ENCODE measurements at regions not wholly inside any gene's neighbourhood (a gene's known extent, or its start where the extent isn't known, plus 50 kb on each side); places are given as distances from the start of the nearest gene placed in this dataset.
"Not testable (repeated sequence)": the region's sequence is repeated elsewhere in the genome, so short reads cannot be mapped to it uniquely, and the experiment has no call there.

GRCh38 chr5:152527358-152528052 lies 122.4 kb upstream of the NMUR2 start:
- DNase-seq (ENCODE audit: low spot score) = no peak

- no peak for DNase-seq (ENCODE audit: low spot score)
These were observed 124.4 kb upstream of the NMUR2 start for GRCh38 chr5:152529440-152529839.

GRCh38 chr5:152532714-152533113 lies 127.6 kb upstream of the NMUR2 start:
- peak; percentile 82 for DNase-seq (ENCODE audit: low spot score)

- DNase-seq (ENCODE audit: low spot score) = no peak
These were observed 129.6 kb upstream of the NMUR2 start for GRCh38 chr5:152534641-152535040.

- no peak for DNase-seq (ENCODE audit: low spot score)
These were observed 137.7 kb upstream of the NMUR2 start for GRCh38 chr5:152542741-152543140.

GRCh38 chr5:152546493-152546892 lies 141.4 kb upstream of the NMUR2 start:
- no peak for DNase-seq (ENCODE audit: low spot score)

- DNase-seq (ENCODE audit: low spot score) = no peak
These were observed 142.1 kb upstream of the NMUR2 start for GRCh38 chr5:152547202-152547601.

- no peak for DNase-seq (ENCODE audit: low spot score)
These were observed 144.6 kb upstream of the NMUR2 start for GRCh38 chr5:152549709-152550108.

GRCh38 chr5:152551061-152551460 lies 146.0 kb upstream of the NMUR2 start:
- DNase-seq (ENCODE audit: low spot score) = no peak

- DNase-seq (ENCODE audit: low spot score) = peak; percentile 50
These were observed 151.7 kb upstream of the NMUR2 start for GRCh38 chr5:152556784-152557183.

- peak; percentile 62 for DNase-seq (ENCODE audit: low spot score)
These were observed 155.5 kb upstream of the NMUR2 start for GRCh38 chr5:152560512-152561137.

GRCh38 chr5:152568016-152568415 lies 162.9 kb upstream of the NMUR2 start:
- DNase-seq (ENCODE audit: low spot score) = peak; percentile 89

GRCh38 chr5:152572812-152573211 lies 167.7 kb upstream of the NMUR2 start:
- no peak for DNase-seq (ENCODE audit: low spot score)

GRCh38 chr5:152584103-152584502 lies 179.0 kb upstream of the NMUR2 start:
- DNase-seq (ENCODE audit: low spot score) = no peak

GRCh38 chr5:152592416-152592815 lies 187.3 kb upstream of the NMUR2 start:
- DNase-seq (ENCODE audit: low spot score) = no peak

- no peak for DNase-seq (ENCODE audit: low spot score)
These were observed 188.3 kb upstream of the NMUR2 start for GRCh38 chr5:152593388-152593787.

GRCh38 chr5:152595405-152595804 lies 190.3 kb upstream of the NMUR2 start:
- DNase-seq (ENCODE audit: low spot score) = peak; percentile 76

- no peak for DNase-seq (ENCODE audit: low spot score)
These were observed 194.0 kb upstream of the NMUR2 start for GRCh38 chr5:152599096-152599495.

- no peak for DNase-seq (ENCODE audit: low spot score)
These were observed 197.0 kb upstream of the NMUR2 start for GRCh38 chr5:152601806-152602732.

- not testable (repeated sequence) for DNase-seq (ENCODE audit: low spot score)
These were observed 201.0 kb upstream of the NMUR2 start for GRCh38 chr5:152606050-152606449.

GRCh38 chr5:152606776-152607364 lies 201.8 kb upstream of the NMUR2 start:
- peak; percentile 15 for DNase-seq (ENCODE audit: low spot score)

- DNase-seq (ENCODE audit: low spot score) = peak; percentile 62
These were observed 202.5 kb upstream of the NMUR2 start for GRCh38 chr5:152607401-152608160.
